KMS-11 (cell line): ENCODE measurements at regions not wholly inside any gene's neighbourhood (a gene's known extent, or its start where the extent isn't known, plus 50 kb on each side); places are given as distances from the start of the nearest gene placed in this dataset.

Source experiments
- H2AFZ ChIP-seq: fragments of 200-600 bp; sonication (generic); 2 replicates; pipeline ENCODE4 v1.6.1; 2016; ENCODE audit warnings: antibody characterized with exemption, mixed run types, low read depth
- H3K27ac ChIP-seq: fragments of 200-600 bp; sonication (generic); 2 replicates; pipeline ENCODE4 v1.6.1; 2016; ENCODE audit warnings: mild to moderate bottlenecking, mixed run types
- H3K27me3 ChIP-seq: fragments of 200-600 bp; sonication (generic); 2 replicates; pipeline ENCODE4 v1.6.1; 2017; ENCODE audit warnings: mild to moderate bottlenecking, low read depth, mixed run types, moderate library complexity; ENCODE audit not compliant: insufficient read depth
- H3K36me3 ChIP-seq: fragments of 200-600 bp; sonication (generic); 2 replicates; pipeline ENCODE4 v1.6.1; 2017; ENCODE audit warnings: mild to moderate bottlenecking, mixed run types; ENCODE audit not compliant: insufficient read depth
- H3K4me1 ChIP-seq: fragments of 200-600 bp; sonication (generic); 2 replicates; pipeline ENCODE4 v1.6.1; 2016; ENCODE audit warnings: mild to moderate bottlenecking, low read depth, mixed run types; ENCODE audit not compliant: poor library complexity, severe bottlenecking
- H3K4me2 ChIP-seq: fragments of 200-600 bp; sonication (generic); 2 replicates; pipeline ENCODE4 v1.7.0; 2016; ENCODE audit warnings: mild to moderate bottlenecking, mixed run types
- H3K4me3 ChIP-seq: fragments of 200-600 bp; sonication (generic); IDR thresholded peaks from 2 replicates; pipeline ENCODE4 v1.6.1; 2017; ENCODE audit warnings: low read depth, low read length, mixed read lengths; ENCODE audit not compliant: insufficient read depth
- H3K79me2 ChIP-seq: fragments of 200-600 bp; sonication (generic); 2 replicates; pipeline ENCODE4 v1.6.1; 2016; ENCODE audit warnings: low read depth, mixed run types; ENCODE audit not compliant: insufficient read depth
- H3K9ac ChIP-seq: fragments of 200-600 bp; sonication (generic); 2 replicates; pipeline ENCODE4 v1.6.1; 2016; ENCODE audit warnings: mild to moderate bottlenecking, mixed run types
- H4K20me1 ChIP-seq: fragments of 200-600 bp; sonication (generic); 2 replicates; pipeline ENCODE4 v1.6.1; 2016; ENCODE audit warnings: mild to moderate bottlenecking, mixed run types; ENCODE audit not compliant: insufficient read depth
- TF ChIP-seq, protein P1 (sequence below): fragments of 200-600 bp; sonication (generic); conservative IDR thresholded peaks from 2 replicates; pipeline ENCODE4 v1.6.1; 2017; ENCODE audit warnings: low read depth, mild to moderate bottlenecking, antibody characterized with exemption, low read length, moderate library complexity, mixed read lengths

DNA sequence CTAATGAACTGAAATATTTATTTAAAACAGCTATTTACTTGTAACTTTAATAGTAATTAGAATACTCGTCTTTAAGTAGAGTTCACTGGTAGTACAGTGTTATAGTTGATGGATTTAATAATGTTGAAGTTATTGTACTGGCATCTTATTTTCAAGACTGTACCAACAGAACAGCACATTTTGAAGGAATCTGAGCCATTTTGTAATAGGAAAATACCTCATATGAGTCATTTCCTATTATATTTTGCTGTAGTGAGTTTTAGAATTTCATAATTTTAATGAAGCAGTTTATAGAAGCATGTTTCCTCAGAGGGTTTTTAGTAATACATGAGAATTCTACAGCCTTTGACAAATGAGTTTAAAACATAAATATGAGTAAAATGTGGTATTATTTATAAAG lies 258.3 kb downstream of the OLFM3 start:
- TF ChIP-seq, protein P1, sequence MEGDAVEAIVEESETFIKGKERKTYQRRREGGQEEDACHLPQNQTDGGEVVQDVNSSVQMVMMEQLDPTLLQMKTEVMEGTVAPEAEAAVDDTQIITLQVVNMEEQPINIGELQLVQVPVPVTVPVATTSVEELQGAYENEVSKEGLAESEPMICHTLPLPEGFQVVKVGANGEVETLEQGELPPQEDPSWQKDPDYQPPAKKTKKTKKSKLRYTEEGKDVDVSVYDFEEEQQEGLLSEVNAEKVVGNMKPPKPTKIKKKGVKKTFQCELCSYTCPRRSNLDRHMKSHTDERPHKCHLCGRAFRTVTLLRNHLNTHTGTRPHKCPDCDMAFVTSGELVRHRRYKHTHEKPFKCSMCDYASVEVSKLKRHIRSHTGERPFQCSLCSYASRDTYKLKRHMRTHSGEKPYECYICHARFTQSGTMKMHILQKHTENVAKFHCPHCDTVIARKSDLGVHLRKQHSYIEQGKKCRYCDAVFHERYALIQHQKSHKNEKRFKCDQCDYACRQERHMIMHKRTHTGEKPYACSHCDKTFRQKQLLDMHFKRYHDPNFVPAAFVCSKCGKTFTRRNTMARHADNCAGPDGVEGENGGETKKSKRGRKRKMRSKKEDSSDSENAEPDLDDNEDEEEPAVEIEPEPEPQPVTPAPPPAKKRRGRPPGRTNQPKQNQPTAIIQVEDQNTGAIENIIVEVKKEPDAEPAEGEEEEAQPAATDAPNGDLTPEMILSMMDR, result no peak
- H3K27ac ChIP-seq, result no peak overlapping the region
- no peaks in the 10 kb centered on the region for H3K36me3 ChIP-seq
- H3K4me1 ChIP-seq, result peaks cover 9% of the 10 kb centered on the region
- no peak overlapping the region for H2AFZ ChIP-seq
- no peak overlapping the region for H3K4me2 ChIP-seq
- H3K27me3 ChIP-seq, result no peaks in the 10 kb centered on the region
- H3K4me3 ChIP-seq, result no peak overlapping the region
- H3K79me2 ChIP-seq, result no peaks in the 10 kb centered on the region
- no peak overlapping the region for H3K9ac ChIP-seq
- no peaks in the 10 kb centered on the region for H4K20me1 ChIP-seq

GRCh38 chr1:101739146-101739545 lies 257.6 kb downstream of the OLFM3 start:
- TF ChIP-seq, protein P1, result no peak
- Histone ChIP-seq H4K20me1 (no peaks in the 10 kb centered on the region), H3K4me3 (no peak overlapping the region), H3K27me3 (no peaks in the 10 kb centered on the region), H3K36me3 (no peaks in the 10 kb centered on the region), H3K4me2 (no peak overlapping the region), H3K79me2 (no peaks in the 10 kb centered on the region), H3K9ac (no peak overlapping the region), H2AFZ (no peak overlapping the region), H3K27ac (no peak overlapping the region), H3K4me1 (peaks cover 9% of the 10 kb centered on the region)

- TF ChIP-seq, protein P1, result no peak
These were observed 256.8 kb downstream of the OLFM3 start for GRCh38 chr1:101739826-101740330.

GRCh38 chr1:101741910-101742309 lies 254.8 kb downstream of the OLFM3 start:
- Histone ChIP-seq H3K4me2 (no peak overlapping the region), H4K20me1 (no peaks in the 10 kb centered on the region), H3K9ac (no peak overlapping the region), H3K4me1 (peaks cover 9% of the 10 kb centered on the region), H3K4me3 (no peak overlapping the region), H3K27me3 (no peaks in the 10 kb centered on the region), H3K36me3 (no peaks in the 10 kb centered on the region), H3K79me2 (no peaks in the 10 kb centered on the region), H2AFZ (no peak overlapping the region), H3K27ac (no peak overlapping the region)
- TF ChIP-seq, protein P1, result no peak

More at GRCh38 chr1:101739826-101740330, 256.8 kb downstream of the OLFM3 start:
- no peak overlapping the region for H3K4me2 ChIP-seq
- H3K9ac ChIP-seq, result no peak overlapping the region
- H2AFZ ChIP-seq, result no peak overlapping the region
- no peaks in the 10 kb centered on the region for H3K27me3 ChIP-seq
- H3K79me2 ChIP-seq, result no peaks in the 10 kb centered on the region
- H3K4me1 ChIP-seq, result peaks cover 9% of the 10 kb centered on the region
- H3K27ac ChIP-seq, result no peak overlapping the region
- H3K4me3 ChIP-seq, result no peak overlapping the region
- no peaks in the 10 kb centered on the region for H3K36me3 ChIP-seq
- H4K20me1 ChIP-seq, result no peaks in the 10 kb centered on the region
